ENCODE measurements at regions not wholly inside any gene's neighbourhood (a gene's known extent, or its start where the extent isn't known, plus 50 kb on each side); places are given as distances from the start of the nearest gene placed in this dataset.

GRCh38 chr14:27566843-27567382 lies 969.1 kb upstream of the NOVA1 start:
- POLR2A ChIA-PET: no interaction called here
- no peaks in the 10 kb centered on the region for H3K36me3 ChIP-seq (ENCODE audit: control insufficient read depth, insufficient read depth, low read length)
- no peaks in the 10 kb centered on the region for H3K4me1 ChIP-seq
- Mint-ChIP-seq H3K9me3 (ENCODE audit: unreplicated experiment) (no peaks in the 10 kb centered on the region), H3K27me3 (ENCODE audit: insufficient read depth, unreplicated experiment) (no peaks in the 10 kb centered on the region), H3K36me3 (ENCODE audit: insufficient read depth, unreplicated experiment) (no peaks in the 10 kb centered on the region), H3K27ac (ENCODE audit: unreplicated experiment) (no peak overlapping the region), H3K4me1 (ENCODE audit: low read depth, unreplicated experiment) (no peaks in the 10 kb centered on the region), H3K4me3 (ENCODE audit: unreplicated experiment) (no peak overlapping the region)
- DNase-seq: no peak
- no peak for TF ChIP-seq CTCF (IDR thresholded peaks at IDR 0.05; ENCODE audit: insufficient read depth in 1 of 2, low read depth in 1 of 2, low read length in 1 of 2, severe bottlenecking in 1 of 2, unreplicated experiment in 1 of 2)
- no peak overlapping the region for H3K4me3 ChIP-seq (ENCODE audit: low read depth, low read length)
- BruUV-seq (replicated peaks): no TSS peak
- H3K27me3 ChIP-seq (replicated peaks; ENCODE audit: control insufficient read depth, insufficient read depth, low read length): no peaks in the 10 kb centered on the region
- intact Hi-C loops (cut with micrococcal nuclease; ENCODE audit: unreplicated experiment): no loop called here
- H3K9me3 ChIP-seq: no peaks in the 10 kb centered on the region
- CTCF ChIA-PET: no interaction called here

GRCh38 chr14:27573018-27573417 lies 975.2 kb upstream of the NOVA1 start:
- H3K27me3 ChIP-seq (replicated peaks; ENCODE audit: control insufficient read depth, insufficient read depth, low read length): no peaks in the 10 kb centered on the region
- no peaks in the 10 kb centered on the region for H3K27me3 Mint-ChIP-seq (ENCODE audit: insufficient read depth, unreplicated experiment)
- CTCF ChIA-PET: no interaction called here
- no peaks in the 10 kb centered on the region; the same call in 1 of the 2 replicates for H3K9me3 ChIP-seq
- no peak for TF ChIP-seq CTCF (IDR thresholded peaks at IDR 0.05; ENCODE audit: insufficient read depth in 1 of 2, low read depth in 1 of 2, low read length in 1 of 2, severe bottlenecking in 1 of 2, unreplicated experiment in 1 of 2)
- H3K4me1 Mint-ChIP-seq (ENCODE audit: low read depth, unreplicated experiment): no peaks in the 10 kb centered on the region
- BruUV-seq (replicated peaks): no TSS peak
- H3K4me3 ChIP-seq (ENCODE audit: low read depth, low read length): no peak overlapping the region
- no peaks in the 10 kb centered on the region for H3K4me1 ChIP-seq
- peaks cover 6% of the 10 kb centered on the region for H3K9me3 Mint-ChIP-seq (ENCODE audit: unreplicated experiment)
- H3K36me3 ChIP-seq (ENCODE audit: control insufficient read depth, insufficient read depth, low read length): no peaks in the 10 kb centered on the region
- H3K36me3 Mint-ChIP-seq (ENCODE audit: insufficient read depth, unreplicated experiment): no peaks in the 10 kb centered on the region
- H3K27ac Mint-ChIP-seq (ENCODE audit: unreplicated experiment): no peak overlapping the region
- no peak for DNase-seq
- intact Hi-C loops (cut with micrococcal nuclease; ENCODE audit: unreplicated experiment): no loop called here
- no peak overlapping the region for H3K4me3 Mint-ChIP-seq (ENCODE audit: unreplicated experiment)
- POLR2A ChIA-PET: no interaction called here

GRCh38 chr14:27587103-27587502 lies 989.3 kb upstream of the NOVA1 start:
- H3K36me3 Mint-ChIP-seq (ENCODE audit: insufficient read depth, unreplicated experiment): no peaks in the 10 kb centered on the region
- TF ChIP-seq CTCF (IDR thresholded peaks at IDR 0.05; ENCODE audit: insufficient read depth in 1 of 2, low read depth in 1 of 2, low read length in 1 of 2, severe bottlenecking in 1 of 2, unreplicated experiment in 1 of 2): peak in 1 of 2 experiments; percentile 44
- Histone ChIP-seq H3K9me3 (no peaks in the 10 kb centered on the region), H3K4me1 (no peaks in the 10 kb centered on the region), H3K36me3 (ENCODE audit: control insufficient read depth, insufficient read depth, low read length) (no peaks in the 10 kb centered on the region), H3K4me3 (ENCODE audit: low read depth, low read length) (no peak overlapping the region), H3K27me3 (replicated peaks; ENCODE audit: control insufficient read depth, insufficient read depth, low read length) (no peaks in the 10 kb centered on the region)
- ChIA-PET CTCF (no interaction called here), POLR2A (no interaction called here)
- no peak overlapping the region for H3K27ac Mint-ChIP-seq (ENCODE audit: unreplicated experiment)
- DNase-seq: no peak
- intact Hi-C loops (cut with micrococcal nuclease; ENCODE audit: unreplicated experiment): no loop called here
- no peaks in the 10 kb centered on the region for H3K9me3 Mint-ChIP-seq (ENCODE audit: unreplicated experiment)
- H3K27me3 Mint-ChIP-seq (ENCODE audit: insufficient read depth, unreplicated experiment): no peaks in the 10 kb centered on the region
- no peaks in the 10 kb centered on the region for H3K4me1 Mint-ChIP-seq (ENCODE audit: low read depth, unreplicated experiment)
- no peak overlapping the region for H3K4me3 Mint-ChIP-seq (ENCODE audit: unreplicated experiment)
- BruUV-seq (replicated peaks): no TSS peak

Data from Caco-2 (cell line).